Mucosa of stomach (tissue), 1 donor: ENCODE measurements at regions not wholly inside any gene's neighbourhood (a gene's known extent, or its start where the extent isn't known, plus 50 kb on each side); places are given as distances from the start of the nearest gene placed in this dataset.

Experiments used
- H3K27me3 ChIP-seq: one replicate; pipeline ENCODE4 v1.7.0; 2013; ENCODE audit warnings: mild to moderate bottlenecking, low read length; ENCODE audit not compliant: control insufficient read depth, insufficient read depth
- H3K36me3 ChIP-seq: one replicate; pipeline ENCODE4 v1.7.0; 2013; ENCODE audit warnings: low read length; ENCODE audit not compliant: control insufficient read depth, insufficient read depth
- H3K4me1 ChIP-seq: one replicate; pipeline ENCODE4 v1.7.0; 2013; ENCODE audit warnings: mild to moderate bottlenecking, low read length; ENCODE audit not compliant: control insufficient read depth, insufficient read depth
- H3K4me3 ChIP-seq: one replicate; pipeline ENCODE4 v1.7.0; 2013; ENCODE audit warnings: low read length
- H3K9ac ChIP-seq: one replicate; pipeline ENCODE4 v1.7.0; 2013; ENCODE audit warnings: mild to moderate bottlenecking, low read length, moderate library complexity
- H3K9me3 ChIP-seq: one replicate; pipeline ENCODE4 v1.7.0; 2013; ENCODE audit warnings: mild to moderate bottlenecking, low read length, moderate library complexity; ENCODE audit not compliant: control insufficient read depth
- donor health status: Pancreatic carcinoma.

DNA sequence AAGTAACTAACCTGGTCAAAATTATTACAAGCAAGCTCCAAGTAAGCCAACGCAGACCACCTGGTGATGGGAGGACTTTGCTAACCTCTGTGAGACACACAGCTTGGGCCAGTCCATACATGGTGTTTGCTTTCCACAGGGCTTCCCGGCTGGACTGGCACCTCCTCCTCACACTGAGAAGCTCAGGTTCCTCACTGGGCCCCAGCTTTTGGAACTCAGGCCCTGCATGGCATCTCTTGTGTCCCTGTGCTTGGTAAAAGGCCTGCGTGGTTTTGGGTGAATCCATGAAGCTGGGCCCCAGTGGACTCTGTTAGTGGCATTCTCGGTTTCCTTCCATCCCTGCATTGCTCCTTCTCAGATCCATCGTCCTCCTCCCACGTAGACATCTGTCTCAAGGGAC, 123.4 kb downstream of the VAPA start:
- H3K4me3 ChIP-seq, result no peak overlapping the region
- H3K9me3 ChIP-seq, result no peaks in the 10 kb centered on the region
- H3K27me3 ChIP-seq, result no peaks in the 10 kb centered on the region
- peaks cover 21% of the 10 kb centered on the region for H3K4me1 ChIP-seq
- H3K9ac ChIP-seq, result no peak overlapping the region
- H3K36me3 ChIP-seq, result no peaks in the 10 kb centered on the region

DNA sequence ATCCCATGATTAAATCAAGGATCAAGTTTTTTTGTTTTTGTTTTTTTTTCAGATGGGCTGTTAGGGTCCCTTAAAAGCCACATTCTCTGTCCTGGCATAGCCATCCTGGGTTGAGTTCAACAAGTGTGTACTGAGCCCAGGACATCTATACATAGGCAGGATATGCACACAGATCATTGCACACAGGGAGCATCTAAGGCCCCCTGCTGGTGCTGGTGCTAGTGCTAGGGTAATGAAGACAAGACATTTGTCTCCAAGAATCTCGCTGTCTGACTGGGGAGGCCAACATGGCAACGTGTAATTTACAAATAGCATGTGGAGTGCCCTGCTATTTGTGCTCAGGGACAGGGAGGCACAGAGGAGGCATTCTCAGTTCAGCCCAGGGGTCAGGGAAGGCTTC, 124.5 kb downstream of the VAPA start:
- H3K27me3 ChIP-seq, result no peaks in the 10 kb centered on the region
- no peaks in the 10 kb centered on the region for H3K9me3 ChIP-seq
- peaks cover 13% of the 10 kb centered on the region for H3K4me1 ChIP-seq
- no peak overlapping the region for H3K4me3 ChIP-seq
- no peaks in the 10 kb centered on the region for H3K36me3 ChIP-seq
- H3K9ac ChIP-seq, result no peak overlapping the region

DNA sequence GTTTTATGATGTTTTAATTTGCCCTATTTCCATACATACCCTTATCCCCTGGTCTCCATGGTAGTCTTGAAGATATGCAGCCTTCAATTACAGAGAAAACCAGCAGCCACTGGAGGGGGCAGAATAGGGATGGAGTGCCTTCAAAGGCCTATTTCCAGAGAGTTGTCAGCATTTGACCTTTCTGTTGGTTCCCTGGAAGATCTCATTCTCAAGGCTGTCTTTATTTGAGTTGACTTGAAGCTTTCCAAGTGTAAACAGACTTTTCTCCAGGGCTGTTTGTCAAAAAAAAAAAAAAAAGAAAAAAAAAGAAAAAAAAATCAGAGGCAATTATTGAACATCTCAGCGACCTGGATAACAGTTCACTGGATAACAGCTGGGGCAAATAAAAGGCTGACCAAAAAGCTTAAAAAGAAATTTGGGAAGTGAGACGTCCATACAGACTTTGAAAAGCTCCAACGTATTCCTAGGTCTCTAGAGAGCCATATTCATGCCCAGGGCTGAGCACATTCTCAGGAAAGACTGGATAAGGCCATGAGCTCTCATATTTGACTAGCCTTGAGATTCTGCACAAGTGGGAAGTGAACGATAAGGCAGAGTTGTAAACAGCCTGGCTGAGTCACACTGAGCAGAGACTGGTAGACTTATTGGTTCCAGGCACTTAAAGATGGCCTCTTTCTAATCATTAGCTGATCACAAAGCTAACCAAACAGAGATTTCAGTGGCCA, 126.6 kb downstream of the VAPA start:
- Histone ChIP-seq H3K4me1 (peaks cover 9% of the 10 kb centered on the region), H3K9ac (no peak overlapping the region), H3K4me3 (no peak overlapping the region), H3K36me3 (no peaks in the 10 kb centered on the region), H3K27me3 (no peaks in the 10 kb centered on the region), H3K9me3 (no peaks in the 10 kb centered on the region)

DNA sequence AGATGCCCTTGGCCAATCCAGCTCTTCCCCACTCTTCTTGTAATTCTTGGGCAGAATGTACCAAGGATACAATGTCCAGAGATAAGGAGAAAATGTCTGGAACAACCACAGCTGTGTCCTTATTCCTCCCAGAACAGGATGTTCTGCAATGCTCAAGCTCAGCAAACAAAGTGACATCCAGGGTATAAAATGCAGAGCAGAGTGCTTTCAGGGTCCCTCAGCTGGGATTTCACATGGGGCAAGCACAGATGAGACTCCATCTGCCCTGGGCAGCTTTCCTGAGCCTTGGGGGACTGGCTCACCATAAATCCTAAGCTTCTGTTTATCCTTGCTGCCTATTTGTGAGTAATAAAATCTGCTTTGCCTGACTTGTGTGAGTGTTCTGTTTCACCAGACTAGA, 127.4 kb downstream of the VAPA start:
- H3K9ac ChIP-seq, result no peak overlapping the region
- H3K36me3 ChIP-seq, result no peaks in the 10 kb centered on the region
- no peak overlapping the region for H3K4me3 ChIP-seq
- H3K4me1 ChIP-seq, result peaks cover 5% of the 10 kb centered on the region
- H3K9me3 ChIP-seq, result no peaks in the 10 kb centered on the region
- H3K27me3 ChIP-seq, result no peaks in the 10 kb centered on the region

DNA sequence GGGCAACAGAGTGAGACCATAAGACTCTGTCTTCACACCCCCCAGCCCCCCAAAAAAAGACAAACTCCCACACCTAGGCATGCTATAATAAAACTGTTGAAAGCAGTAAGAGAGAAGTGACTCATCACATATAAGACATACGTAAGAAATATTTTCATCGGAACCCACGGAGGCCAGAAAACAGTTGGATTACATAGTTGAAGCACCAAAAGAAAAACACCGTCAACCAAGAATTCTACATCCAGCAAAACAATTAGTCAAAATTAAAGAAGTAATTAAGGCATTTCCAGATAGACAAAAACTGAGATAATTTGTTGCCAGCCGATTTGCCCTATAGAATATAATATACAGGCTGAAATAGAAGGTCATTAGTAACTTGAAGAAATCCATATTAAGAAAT, 128.7 kb downstream of the VAPA start:
- no peaks in the 10 kb centered on the region for H3K36me3 ChIP-seq
- no peaks in the 10 kb centered on the region for H3K9me3 ChIP-seq
- no peak overlapping the region for H3K9ac ChIP-seq
- H3K4me3 ChIP-seq, result no peak overlapping the region
- peaks cover 5% of the 10 kb centered on the region for H3K4me1 ChIP-seq
- H3K27me3 ChIP-seq, result no peaks in the 10 kb centered on the region

DNA sequence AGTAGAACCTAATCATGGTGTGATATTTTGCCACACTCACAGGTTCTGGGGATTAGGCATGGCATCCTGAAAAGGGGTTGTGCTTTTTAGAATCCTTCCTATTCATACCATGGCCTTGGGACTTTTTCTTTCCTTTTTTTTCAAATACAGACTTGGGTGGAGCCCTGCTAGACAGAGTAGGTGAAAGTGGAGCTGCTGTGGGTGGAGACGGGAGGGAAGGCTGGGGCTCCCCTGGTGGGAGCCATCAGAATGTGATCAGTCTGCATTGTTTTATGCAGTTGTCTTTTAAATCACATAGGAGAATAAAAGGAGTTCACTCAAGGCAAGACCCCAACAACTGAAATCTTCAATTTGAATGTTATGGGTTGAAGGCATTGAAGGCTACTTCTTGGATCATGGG, 130.2 kb downstream of the VAPA start:
- Histone ChIP-seq H3K27me3 (no peaks in the 10 kb centered on the region), H3K4me1 (peaks cover 5% of the 10 kb centered on the region), H3K4me3 (no peak overlapping the region), H3K9ac (no peak overlapping the region), H3K9me3 (no peaks in the 10 kb centered on the region), H3K36me3 (no peaks in the 10 kb centered on the region)

DNA sequence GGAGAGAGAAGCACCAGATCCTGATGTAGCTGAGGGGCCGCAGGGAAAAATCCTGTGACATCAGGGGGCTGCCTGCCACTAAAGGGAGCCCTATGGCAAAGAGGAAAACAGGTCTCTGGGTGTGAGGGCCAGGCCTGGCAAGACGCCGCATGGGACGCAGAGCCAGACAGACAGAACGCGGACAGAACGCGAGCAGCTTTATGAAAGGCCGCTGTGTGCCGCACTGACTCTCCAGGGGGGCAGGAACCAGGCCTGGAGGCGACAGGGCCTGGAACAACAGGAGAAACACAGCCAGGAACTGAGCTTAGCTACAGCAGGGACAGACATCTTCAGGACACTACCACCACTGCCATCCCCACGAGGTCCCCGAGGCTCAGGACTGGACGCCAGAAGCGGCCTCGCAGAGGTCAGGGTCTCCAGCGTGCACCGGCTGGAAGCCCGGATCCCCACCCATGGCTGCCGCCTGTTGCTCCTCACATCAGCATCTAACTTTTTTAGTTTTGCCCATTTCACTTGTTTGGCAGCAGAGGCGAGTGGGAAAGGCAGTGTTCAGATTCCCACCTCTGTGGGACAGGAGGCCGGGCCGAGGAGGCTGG, 131.6 kb downstream of the VAPA start:
- Histone ChIP-seq H3K4me1 (peaks cover 5% of the 10 kb centered on the region), H3K4me3 (no peak overlapping the region), H3K36me3 (no peaks in the 10 kb centered on the region), H3K9ac (no peak overlapping the region), H3K27me3 (no peaks in the 10 kb centered on the region), H3K9me3 (no peaks in the 10 kb centered on the region)

DNA sequence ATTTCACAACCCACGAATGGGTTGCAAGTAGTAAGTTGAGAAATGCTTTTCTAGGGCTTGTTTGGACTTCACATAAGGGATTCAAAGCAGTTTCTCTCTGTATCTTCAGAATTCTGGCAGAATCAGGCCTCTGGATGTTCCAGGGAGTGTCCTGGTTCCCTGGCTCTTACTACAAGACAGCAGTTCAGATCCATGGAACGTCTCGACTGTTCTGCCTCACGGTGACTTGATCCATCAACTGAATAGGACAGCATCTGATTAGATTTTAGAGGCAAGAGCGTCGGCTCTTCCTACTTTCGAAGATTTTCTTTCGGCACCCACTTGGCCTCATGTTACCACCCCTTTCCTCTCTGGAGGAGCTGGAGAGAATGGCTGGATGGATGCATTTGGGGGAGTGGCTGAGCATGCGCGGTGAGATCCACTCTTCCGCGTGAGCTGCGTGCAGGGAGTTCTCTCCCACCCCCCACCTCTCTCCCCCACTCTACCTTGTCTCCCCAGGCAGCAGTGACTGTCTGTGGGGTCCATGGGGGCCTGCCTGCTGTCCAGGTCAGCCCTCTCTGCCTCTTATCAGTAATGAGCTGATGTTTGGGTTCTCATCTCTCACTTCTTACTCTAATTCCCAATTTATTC, 132.5 kb downstream of the VAPA start:
- no peaks in the 10 kb centered on the region for H3K9me3 ChIP-seq
- H3K4me1 ChIP-seq, result no peaks in the 10 kb centered on the region
- H3K9ac ChIP-seq, result no peak overlapping the region
- no peak overlapping the region for H3K4me3 ChIP-seq
- no peaks in the 10 kb centered on the region for H3K36me3 ChIP-seq
- no peaks in the 10 kb centered on the region for H3K27me3 ChIP-seq

DNA sequence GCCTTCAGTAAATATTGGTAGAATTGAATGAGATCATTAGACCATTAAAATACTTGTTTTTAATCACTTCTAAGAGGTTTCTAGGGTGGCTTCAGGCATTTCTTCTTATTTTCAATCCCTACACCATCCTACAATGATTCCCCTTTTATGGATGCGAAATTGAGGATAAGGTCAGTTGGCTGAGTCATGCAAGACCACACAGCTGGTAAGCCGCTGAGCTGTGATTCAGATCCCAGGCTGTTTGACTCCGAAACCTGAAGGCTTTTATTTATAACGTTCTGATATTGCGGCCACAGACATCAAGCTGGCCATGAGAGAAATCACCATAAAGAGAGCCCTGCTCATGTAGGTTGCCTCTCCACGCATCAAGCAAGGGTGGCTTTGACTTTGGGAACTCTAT, 133.4 kb downstream of the VAPA start:
- H3K36me3 ChIP-seq, result no peaks in the 10 kb centered on the region
- peak overlapping the region; percentile 25 for H3K9ac ChIP-seq
- H3K4me3 ChIP-seq, result no peak overlapping the region
- no peaks in the 10 kb centered on the region for H3K9me3 ChIP-seq
- H3K4me1 ChIP-seq, result no peaks in the 10 kb centered on the region
- no peaks in the 10 kb centered on the region for H3K27me3 ChIP-seq

DNA sequence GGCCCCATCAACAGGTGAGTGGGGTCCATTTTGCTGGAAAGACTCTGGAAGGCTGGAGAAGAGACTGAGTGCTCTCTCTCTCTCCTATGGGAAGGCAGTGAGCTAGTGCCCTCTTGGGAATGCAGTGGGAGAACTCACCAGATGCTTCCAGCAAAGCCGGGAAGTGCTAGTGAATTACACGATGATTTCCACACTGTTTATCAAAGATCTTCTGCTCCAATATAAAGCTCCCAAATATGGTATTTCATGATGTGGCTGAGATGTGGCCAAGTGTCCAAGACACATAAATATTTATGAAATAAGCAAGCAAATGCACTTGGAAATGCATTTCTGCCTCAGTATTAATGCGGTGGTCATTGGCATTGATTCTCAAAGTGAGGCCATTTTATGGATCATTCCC, 135.9 kb downstream of the VAPA start:
- no peak overlapping the region for H3K9ac ChIP-seq
- no peaks in the 10 kb centered on the region for H3K27me3 ChIP-seq
- H3K36me3 ChIP-seq, result no peaks in the 10 kb centered on the region
- H3K9me3 ChIP-seq, result no peaks in the 10 kb centered on the region
- no peaks in the 10 kb centered on the region for H3K4me1 ChIP-seq
- no peak overlapping the region for H3K4me3 ChIP-seq

DNA sequence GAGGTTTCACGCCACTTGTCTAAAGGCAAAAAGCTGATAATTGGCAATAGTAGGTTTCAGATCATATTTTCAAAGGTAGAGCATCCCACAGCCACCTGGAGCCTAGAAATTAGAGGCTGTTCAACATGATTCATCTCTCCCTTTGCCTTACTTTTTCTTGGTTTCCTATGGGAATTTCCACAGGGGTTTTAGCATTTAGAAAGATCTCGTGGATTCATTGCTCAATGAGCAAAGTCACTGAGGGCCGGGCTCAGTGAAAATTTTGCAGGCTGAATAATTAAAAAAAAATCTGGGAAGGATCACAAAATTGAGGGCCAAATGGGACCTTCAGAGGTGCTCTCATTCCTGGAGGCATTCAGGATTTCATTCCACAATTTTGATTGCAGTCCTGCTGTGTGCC, 137.1 kb downstream of the VAPA start:
- no peaks in the 10 kb centered on the region for H3K36me3 ChIP-seq
- H3K27me3 ChIP-seq, result no peaks in the 10 kb centered on the region
- H3K9ac ChIP-seq, result no peak overlapping the region
- no peaks in the 10 kb centered on the region for H3K9me3 ChIP-seq
- H3K4me3 ChIP-seq, result no peak overlapping the region
- H3K4me1 ChIP-seq, result no peaks in the 10 kb centered on the region

DNA sequence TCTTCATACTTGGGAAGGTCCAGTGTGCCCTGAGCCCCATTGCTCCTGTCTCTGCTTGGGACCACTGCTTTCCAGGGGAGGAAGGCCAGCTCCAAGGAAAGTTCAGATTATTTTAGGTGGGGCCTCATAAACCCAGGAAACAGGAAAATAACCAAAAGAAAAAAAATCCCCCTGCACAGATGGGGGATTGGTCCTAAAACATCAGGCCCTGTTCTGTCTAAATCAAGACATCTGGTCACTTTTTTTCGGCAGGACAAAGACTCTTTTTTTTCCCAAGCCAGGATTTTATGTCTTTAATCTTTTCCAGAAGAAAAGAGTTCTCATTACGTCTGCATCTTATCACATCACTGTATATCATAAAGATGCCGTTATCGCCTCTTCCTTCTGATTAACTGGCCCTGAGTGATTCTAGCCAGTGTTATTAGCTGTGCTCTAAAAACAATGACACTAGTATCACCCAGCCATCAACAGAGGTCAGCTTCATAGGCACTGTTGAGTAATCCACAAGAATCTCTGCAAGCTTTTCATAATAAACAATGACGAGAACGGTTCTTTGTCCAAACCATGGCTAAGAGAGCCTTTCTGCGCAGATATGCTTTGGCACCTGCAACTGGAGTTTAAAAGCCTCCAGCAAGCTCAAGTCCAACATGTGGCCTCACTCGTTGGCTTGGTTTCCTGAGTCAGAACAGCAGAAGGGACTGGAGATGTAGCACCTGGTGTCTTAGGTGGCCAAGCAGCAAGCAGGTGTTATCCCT, 138.2 kb downstream of the VAPA start:
- H3K4me3 ChIP-seq, result no peak overlapping the region
- no peaks in the 10 kb centered on the region for H3K36me3 ChIP-seq
- H3K9me3 ChIP-seq, result no peaks in the 10 kb centered on the region
- no peaks in the 10 kb centered on the region for H3K27me3 ChIP-seq
- H3K4me1 ChIP-seq, result peaks cover 2% of the 10 kb centered on the region
- H3K9ac ChIP-seq, result no peak overlapping the region
